Transverse colon (tissue), 4 donors: ENCODE measurements at regions not wholly inside any gene's neighbourhood (a gene's known extent, or its start where the extent isn't known, plus 50 kb on each side); places are given as distances from the start of the nearest gene placed in this dataset.

ENCODE experiments used
- DNase-seq: peaks from one replicate; pipeline ENCODE4 v3.0.0-alpha.2; 2019
- H3K27ac ChIP-seq, 4 donors: fragments of 200-600 bp; sonication (generic); 2 replicates each; pipeline ENCODE4 v1.5.1; 2016 to 2018; ENCODE audit warnings: inconsistent platforms in 4 of 4
- H3K27me3 ChIP-seq: fragments of 200-600 bp; sonication (generic); 2 replicates; pipeline ENCODE4 v1.5.1; 2017; ENCODE audit warnings: inconsistent platforms
- H3K36me3 ChIP-seq, 4 donors: fragments of 200-600 bp; sonication (generic); 2 replicates each; pipeline ENCODE4 v1.5.1; 2017 to 2019; ENCODE audit warnings: inconsistent platforms in 4 of 4
- H3K4me1 ChIP-seq, 4 donors: fragments of 200-600 bp; sonication (generic); 2 replicates each; pipeline ENCODE4 v1.5.1; 2017 to 2020; ENCODE audit warnings: inconsistent platforms in 4 of 4
- H3K4me3 ChIP-seq, 4 donors: fragments of 200-600 bp; sonication (generic); 1 replicate in 1 of 4; 2 replicates in 3 of 4; pipeline versions ENCODE4 v1.5.1 to v1.6.1; 2017 to 2019; ENCODE audit warnings: inconsistent platforms in 4 of 4
- H3K9me3 ChIP-seq, 2 donors: fragments of 200-600 bp; sonication (generic); 2 replicates each; pipeline ENCODE4 v1.5.1; 2017 to 2019; ENCODE audit warnings: inconsistent platforms in 2 of 2
- EP300 ChIP-seq: sonication (generic); formaldehyde crosslinking; IDR thresholded peaks from one replicate; pipeline ENCODE4 v1.6.1; 2017; ENCODE audit warnings: antibody characterized with exemption, low read depth
- POLR2A ChIP-seq: fragments of 450-650 bp; IDR thresholded peaks from one replicate; pipeline ENCODE4 v1.6.1; 2016; ENCODE audit warnings: antibody characterized with exemption, mild to moderate bottlenecking, moderate library complexity
- POLR2AphosphoS5 ChIP-seq, 3 donors: sonication (generic); formaldehyde crosslinking; IDR thresholded peaks; one replicate each; pipeline ENCODE4 v1.6.1; 2016; ENCODE audit warnings: antibody characterized with exemption in 3 of 3
- WGBS, 2 donors: methylation state at CpG; one replicate each; pipeline ENCODE4 v1.1.5; 2018; ENCODE audit warnings: low coverage in 1 of 2; 5-methylcytosine and 5-hydroxymethylcytosine counted together
- in situ Hi-C, 4 donors: fragments of 200-750 bp; cut with MboI; loops; one replicate each; pipeline versions ENCODE4 v1.15.0 to v1.15.1; 2017; ENCODE audit warnings: low sequenced_read_pairs in 3 of 4, low pct_ligation_motif_present in 1 of 4, low pct_unique_long_range_greater_than_20kb in 1 of 4
- intact Hi-C: fragments of 100-400 bp; cut with DNase I; formaldehyde crosslinking; loops from one replicate; pipeline ENCODE4 v1.15.1; 2023; ENCODE audit warnings: low total_unique reads
- TF ChIP-seq, protein P1 (sequence below), 5 experiments: fragments of 200-600 bp in 3 of 5; fragments of 450-650 bp in 2 of 5; sonication (generic) in 3 of 5; IDR thresholded peaks; 1 replicate in 2 of 5; 2 replicates in 3 of 5; pipeline ENCODE4 v1.5.1; 2016 to 2017; ENCODE audit warnings: antibody characterized with exemption in 5 of 5, inconsistent platforms in 3 of 5, mild to moderate bottlenecking in 2 of 5, moderate library complexity in 1 of 5

GRCh38 chr10:94260455-94260854 lies 102.3 kb downstream of the NOC3L start:
- DNase-seq, result no peak
- in situ Hi-C loops (no loop called here), intact Hi-C loops (no loop called here)
- Histone ChIP-seq H3K27me3 (no peaks in the 10 kb centered on the region), H3K36me3 (peaks cover 0 to 16% (median 0%) of the 10 kb centered on the region in 4 donors), H3K4me1 (no peaks in the 10 kb centered on the region), H3K27ac (no peak overlapping the region), H3K9me3 (no peaks in the 10 kb centered on the region), H3K4me3 (no peak overlapping the region)
- no peak for TF ChIP-seq POLR2AphosphoS5 (IDR thresholded peaks at IDR 0.05)
- no peak for TF ChIP-seq POLR2A
- TF ChIP-seq EP300, result no peak
- TF ChIP-seq, protein P1, sequence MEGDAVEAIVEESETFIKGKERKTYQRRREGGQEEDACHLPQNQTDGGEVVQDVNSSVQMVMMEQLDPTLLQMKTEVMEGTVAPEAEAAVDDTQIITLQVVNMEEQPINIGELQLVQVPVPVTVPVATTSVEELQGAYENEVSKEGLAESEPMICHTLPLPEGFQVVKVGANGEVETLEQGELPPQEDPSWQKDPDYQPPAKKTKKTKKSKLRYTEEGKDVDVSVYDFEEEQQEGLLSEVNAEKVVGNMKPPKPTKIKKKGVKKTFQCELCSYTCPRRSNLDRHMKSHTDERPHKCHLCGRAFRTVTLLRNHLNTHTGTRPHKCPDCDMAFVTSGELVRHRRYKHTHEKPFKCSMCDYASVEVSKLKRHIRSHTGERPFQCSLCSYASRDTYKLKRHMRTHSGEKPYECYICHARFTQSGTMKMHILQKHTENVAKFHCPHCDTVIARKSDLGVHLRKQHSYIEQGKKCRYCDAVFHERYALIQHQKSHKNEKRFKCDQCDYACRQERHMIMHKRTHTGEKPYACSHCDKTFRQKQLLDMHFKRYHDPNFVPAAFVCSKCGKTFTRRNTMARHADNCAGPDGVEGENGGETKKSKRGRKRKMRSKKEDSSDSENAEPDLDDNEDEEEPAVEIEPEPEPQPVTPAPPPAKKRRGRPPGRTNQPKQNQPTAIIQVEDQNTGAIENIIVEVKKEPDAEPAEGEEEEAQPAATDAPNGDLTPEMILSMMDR (IDR thresholded peaks at IDR 0.05), result no peak

DNA sequence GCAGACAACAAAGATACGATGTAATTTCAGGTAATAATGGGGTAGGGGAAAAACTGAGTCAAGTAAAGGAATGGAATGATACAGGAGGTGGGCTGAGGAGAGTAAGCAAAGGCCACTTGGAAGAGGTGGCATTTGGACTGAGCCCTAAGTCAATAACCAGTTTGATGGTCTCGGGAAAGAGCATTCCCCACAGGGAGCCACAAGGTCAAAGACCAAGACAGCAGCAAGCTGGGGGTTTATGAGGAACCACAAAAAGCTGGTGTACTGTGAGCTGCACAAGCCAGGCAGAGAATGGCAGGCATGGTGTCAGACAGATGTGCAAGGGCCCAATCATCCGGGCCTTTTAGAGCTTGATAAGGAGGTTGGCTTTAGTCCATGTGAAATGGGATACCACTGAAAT lies 98.7 kb downstream of the NOC3L start:
- Histone ChIP-seq H3K4me3 (no peak overlapping the region), H3K36me3 (peaks cover 0 to 13% (median 5%) of the 10 kb centered on the region in 4 donors), H3K9me3 (no peaks in the 10 kb centered on the region), H3K27ac (no peak overlapping the region), H3K27me3 (no peaks in the 10 kb centered on the region), H3K4me1 (no peaks in the 10 kb centered on the region)
- intact Hi-C loops (no loop called here), in situ Hi-C loops (no loop called here)
- TF ChIP-seq POLR2A, result no peak
- TF ChIP-seq POLR2AphosphoS5 (IDR thresholded peaks at IDR 0.05), result no peak
- no peak for TF ChIP-seq EP300
- TF ChIP-seq, protein P1 (IDR thresholded peaks at IDR 0.05), result no peak
- 68 to 78% methylated on average over 2 to 3 of the region's 3 CpGs for WGBS, 2 donors
- DNase-seq, result no peak

DNA sequence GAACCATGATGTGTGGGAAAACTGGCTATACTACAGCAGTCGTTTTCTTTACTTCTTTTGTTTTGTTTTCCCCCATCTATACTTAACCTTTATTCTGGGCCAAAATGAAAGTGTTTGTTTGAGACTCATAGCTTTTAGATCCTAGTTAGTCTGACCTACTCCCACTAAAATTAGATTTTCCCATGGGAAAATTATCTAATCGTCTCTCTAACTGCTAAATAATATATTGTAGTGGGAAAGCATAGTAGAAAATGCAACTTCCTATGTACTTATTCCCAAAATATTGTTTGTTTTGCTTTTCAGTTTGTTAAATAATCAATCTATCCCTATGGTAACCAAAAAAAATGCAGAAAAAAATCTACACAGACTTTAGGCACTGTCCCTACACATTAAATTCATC lies 96.6 kb downstream of the NOC3L start:
- peaks cover 0 to 10% (median 4%) of the 10 kb centered on the region in 4 donors for H3K36me3 ChIP-seq
- H3K27ac ChIP-seq, result no peak overlapping the region
- in situ Hi-C loops (no loop called here), intact Hi-C loops (no loop called here)
- no peaks in the 10 kb centered on the region for H3K9me3 ChIP-seq
- DNase-seq, result no peak
- 52 to 59% methylated on average over 2 of the region's 2 CpGs for WGBS, 2 donors
- TF ChIP-seq POLR2AphosphoS5 (IDR thresholded peaks at IDR 0.05) (no peak), POLR2A (no peak), EP300 (no peak)
- TF ChIP-seq, protein P1 (IDR thresholded peaks at IDR 0.05), result no peak
- no peaks in the 10 kb centered on the region for H3K27me3 ChIP-seq
- H3K4me3 ChIP-seq, result no peak overlapping the region
- no peaks in the 10 kb centered on the region for H3K4me1 ChIP-seq

DNA sequence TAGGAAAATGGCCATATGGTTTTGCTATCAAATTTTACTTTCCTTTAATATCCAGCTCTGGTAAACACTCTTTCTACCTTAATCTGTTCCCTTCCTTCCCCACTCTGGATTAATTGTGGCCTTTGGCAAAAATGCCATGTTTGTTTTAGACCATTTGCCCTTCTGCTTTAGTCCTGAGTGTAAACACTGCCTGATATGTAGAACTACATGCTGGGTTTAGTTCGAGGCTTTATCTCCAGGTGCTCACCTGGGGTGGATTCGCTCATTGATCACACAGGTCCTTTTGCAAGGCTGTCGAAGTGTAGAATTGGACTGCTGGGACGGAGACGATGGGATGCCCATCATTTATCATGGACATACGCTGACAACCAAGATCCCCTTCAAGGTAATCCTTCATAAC lies 94.1 kb downstream of the NOC3L start:
- DNase-seq, result no peak
- Histone ChIP-seq H3K4me1 (no peaks in the 10 kb centered on the region), H3K36me3 (peaks cover 0 to 17% (median 4%) of the 10 kb centered on the region in 4 donors), H3K4me3 (no peak overlapping the region), H3K27ac (no peak overlapping the region), H3K27me3 (no peaks in the 10 kb centered on the region), H3K9me3 (no peaks in the 10 kb centered on the region)
- in situ Hi-C loops (no loop called here), intact Hi-C loops (no loop called here)
- TF ChIP-seq POLR2AphosphoS5 (IDR thresholded peaks at IDR 0.05) (no peak), EP300 (no peak), POLR2A (no peak)
- TF ChIP-seq, protein P1 (IDR thresholded peaks at IDR 0.05), result no peak
- WGBS, 2 donors, result 92 to 95% methylated on average over 5 to 6 of the region's 6 CpGs
